SK-N-SH treated with all-trans-retinoic acid at 6 μM for 48 hours (cell line): ENCODE measurements at regions not wholly inside any gene's neighbourhood (a gene's known extent, or its start where the extent isn't known, plus 50 kb on each side); places are given as distances from the start of the nearest gene placed in this dataset.

Source experiments
- ATAC-seq: fragments of 200-7000 bp; cut with Tn5 transposase; 3 replicates; pipeline ENCODE4 v1.9.1; 2020; ENCODE audit warnings: mild to moderate bottlenecking, moderate library complexity
- ARNTL ChIP-seq: fragments of 450-650 bp; formaldehyde crosslinking; IDR thresholded peaks from 2 replicates; pipeline ENCODE4 v1.5.0; 2020; ENCODE audit warnings: low read depth, mild to moderate bottlenecking, moderate library complexity, borderline replicate concordance
- BACH2 ChIP-seq: fragments of 250-450 bp; sonication (Bioruptor Pico); IDR thresholded peaks from 2 replicates; pipeline ENCODE4 v1.9.0; 2021; ENCODE audit warnings: mild to moderate bottlenecking, borderline replicate concordance
- CSDC2 ChIP-seq: fragments of 250-450 bp; sonication (Bioruptor Pico); IDR thresholded peaks from 2 replicates; pipeline ENCODE4 v1.5.0; 2020; ENCODE audit warnings: mild to moderate bottlenecking, moderate library complexity
- CSRNP3 ChIP-seq: fragments of 250-450 bp; sonication (Bioruptor Pico); IDR thresholded peaks from 2 replicates; pipeline ENCODE4 v1.5.1; 2021; ENCODE audit warnings: mild to moderate bottlenecking, moderate library complexity
- ESRRG ChIP-seq: fragments of 250-450 bp; sonication (Bioruptor Pico); IDR thresholded peaks from 2 replicates; pipeline ENCODE4 v1.6.1; 2021; ENCODE audit warnings: mild to moderate bottlenecking
- ISL1 ChIP-seq: fragments of 250-450 bp; sonication (Bioruptor Pico); IDR thresholded peaks from 2 replicates; pipeline ENCODE4 v2.1.2; 2022; ENCODE audit warnings: mild to moderate bottlenecking, moderate library complexity
- OSR1 ChIP-seq: fragments of 250-450 bp; sonication (Bioruptor Pico); IDR thresholded peaks from 2 replicates; pipeline ENCODE4 v1.8.0; 2022; ENCODE audit warnings: moderate library complexity, mild to moderate bottlenecking, inconsistent platforms
- PATZ1 ChIP-seq: fragments of 250-450 bp; sonication (Bioruptor Pico); IDR thresholded peaks from 2 replicates; pipeline ENCODE4 v1.8.0; 2020; ENCODE audit warnings: mild to moderate bottlenecking, moderate library complexity, borderline replicate concordance
- PPARA ChIP-seq: fragments of 250-450 bp; sonication (Bioruptor Pico); IDR thresholded peaks from 2 replicates; pipeline ENCODE4 v1.5.0; 2020; ENCODE audit warnings: mild to moderate bottlenecking, borderline replicate concordance
- SNAI2 ChIP-seq: fragments of 250-450 bp; sonication (Bioruptor Pico); IDR thresholded peaks from 2 replicates; pipeline ENCODE4 v1.5.0; 2020; ENCODE audit warnings: mild to moderate bottlenecking, moderate library complexity
- TCF4 ChIP-seq: fragments of 250-450 bp; sonication (Bioruptor Pico); IDR thresholded peaks from 2 replicates; pipeline ENCODE4 v1.8.0; 2021; ENCODE audit warnings: mild to moderate bottlenecking, moderate library complexity, borderline replicate concordance
- TOX ChIP-seq: fragments of 250-450 bp; sonication (Bioruptor Pico); IDR thresholded peaks from 2 replicates; pipeline ENCODE4 v1.8.0; 2021; ENCODE audit warnings: mild to moderate bottlenecking, moderate library complexity, borderline replicate concordance
- TSHZ2 ChIP-seq: fragments of 250-450 bp; sonication (Bioruptor Pico); IDR thresholded peaks from 2 replicates; pipeline ENCODE4 v1.5.0; 2020; ENCODE audit warnings: mild to moderate bottlenecking, moderate library complexity
- ZC3H10 ChIP-seq: fragments of 250-450 bp; sonication (Bioruptor Pico); IDR thresholded peaks from 2 replicates; pipeline ENCODE4 v1.5.1; 2021; ENCODE audit warnings: mild to moderate bottlenecking, moderate library complexity
- ZFP3 ChIP-seq: fragments of 250-450 bp; sonication (Bioruptor Pico); IDR thresholded peaks from 2 replicates; pipeline ENCODE4 v1.5.0; 2020; ENCODE audit warnings: mild to moderate bottlenecking, moderate library complexity
- ZFP30 ChIP-seq: fragments of 450-650 bp; formaldehyde crosslinking; IDR thresholded peaks from 2 replicates; pipeline ENCODE4 v1.5.0; 2022; ENCODE audit warnings: mild to moderate bottlenecking, moderate library complexity
- ZNF565 ChIP-seq: fragments of 450-650 bp; formaldehyde crosslinking; conservative IDR thresholded peaks from 2 replicates; pipeline ENCODE4 v1.5.0; 2020; ENCODE audit warnings: low read depth, mild to moderate bottlenecking, moderate library complexity
- ZNF70 ChIP-seq: fragments of 450-650 bp; formaldehyde crosslinking; IDR thresholded peaks from 2 replicates; pipeline ENCODE4 v1.5.0; 2020; ENCODE audit warnings: mild to moderate bottlenecking, moderate library complexity
- ZNF8 ChIP-seq: fragments of 450-650 bp; formaldehyde crosslinking; IDR thresholded peaks from 2 replicates; pipeline ENCODE4 v1.5.0; 2020; ENCODE audit warnings: mild to moderate bottlenecking, moderate library complexity

- no peak for ATAC-seq
- no peak for TF ChIP-seq ARNTL
- no peak for TF ChIP-seq ZNF70 (CRISPR knock-in tag)
- TF ChIP-seq, all 23 proteins: peak for 0
Measured at GRCh38 chr2:74755386-74755785, 78.5 kb upstream of the HK2 start.

GRCh38 chr2:74756356-74756890, 77.5 kb upstream of the HK2 start:
- ATAC-seq = no peak

GRCh38 chr2:74759986-74760385, 73.9 kb upstream of the HK2 start:
- no peak for TF ChIP-seq SNAI2 (CRISPR knock-in tag)
- no peak for TF ChIP-seq ZNF8 (CRISPR knock-in tag)
- TF ChIP-seq ZC3H10 (CRISPR knock-in tag) = no peak
- TF ChIP-seq TSHZ2 (CRISPR knock-in tag) = no peak
- TF ChIP-seq CSRNP3 (CRISPR knock-in tag) = no peak
- TF ChIP-seq ZNF565 (CRISPR knock-in tag) = no peak
- no peak for TF ChIP-seq ESRRG (CRISPR knock-in tag)
- no peak for TF ChIP-seq ZFP30 (CRISPR knock-in tag)
- TF ChIP-seq TCF4 = no peak
- TF ChIP-seq ZNF70 (CRISPR knock-in tag) = no peak
- TF ChIP-seq OSR1 = no peak
- TF ChIP-seq BACH2 = no peak
- no peak for TF ChIP-seq ISL1 (CRISPR knock-in tag)
- TF ChIP-seq TOX (CRISPR knock-in tag) = no peak
- no peak for TF ChIP-seq ZFP3 (CRISPR knock-in tag)
- no peak for ATAC-seq

More at GRCh38 chr2:74756356-74756890, 77.5 kb upstream of the HK2 start:
- TF ChIP-seq SNAI2 (CRISPR knock-in tag) = no peak
- no peak for TF ChIP-seq ZFP30 (CRISPR knock-in tag)
- no peak for TF ChIP-seq TOX (CRISPR knock-in tag)
- TF ChIP-seq OSR1 = no peak
- no peak for TF ChIP-seq ESRRG (CRISPR knock-in tag)
- no peak for TF ChIP-seq BACH2
- TF ChIP-seq CSDC2 (CRISPR knock-in tag) = no peak
- TF ChIP-seq TCF4 = no peak
- no peak for TF ChIP-seq PPARA
- TF ChIP-seq, all 23 proteins: peak for 0

GRCh38 chr2:74760875-74761630, 72.9 kb upstream of the HK2 start:
- no peak for ATAC-seq
- TF ChIP-seq ZNF565 (CRISPR knock-in tag) (no peak), ESRRG (CRISPR knock-in tag) (no peak), CSRNP3 (CRISPR knock-in tag) (no peak), ISL1 (CRISPR knock-in tag) (no peak)
- TF ChIP-seq, all 23 proteins: peak for 0

- TF ChIP-seq PATZ1 (CRISPR knock-in tag) = no peak
- no peak for TF ChIP-seq BACH2
- TF ChIP-seq ARNTL = no peak
- no peak for ATAC-seq
Measured at GRCh38 chr2:74762789-74763188, 71.1 kb upstream of the HK2 start.
